ENCODE measurements at regions not wholly inside any gene's neighbourhood (a gene's known extent, or its start where the extent isn't known, plus 50 kb on each side); places are given as distances from the start of the nearest gene placed in this dataset.
"Not testable (repeated sequence)": the region's sequence is repeated elsewhere in the genome, so short reads cannot be mapped to it uniquely, and the experiment has no call there.

GRCh38 chr1:61028136-61028535, 54.2 kb upstream of the NFIA start:
- no peak for DNase-seq (ENCODE audit: low spot score)

GRCh38 chr1:61018068-61018467, 64.3 kb upstream of the NFIA start:
- not testable (repeated sequence) for DNase-seq (ENCODE audit: low spot score)

GRCh38 chr1:61017651-61018050, 64.7 kb upstream of the NFIA start:
- no peak for DNase-seq (ENCODE audit: low spot score)

GRCh38 chr1:61013946-61014667, 68.3 kb upstream of the NFIA start:
- DNase-seq (ENCODE audit: low spot score), result no peak

GRCh38 chr1:61013189-61013945, 69.0 kb upstream of the NFIA start:
- DNase-seq (ENCODE audit: low spot score), result peak; percentile 27

- no peak for DNase-seq (ENCODE audit: low spot score)
These were observed 70.0 kb upstream of the NFIA start for GRCh38 chr1:61012341-61012761.

- DNase-seq (ENCODE audit: low spot score), result no peak
These were observed 70.6 kb upstream of the NFIA start for GRCh38 chr1:61011561-61012263.

- DNase-seq (ENCODE audit: low spot score), result no peak
These were observed 74.6 kb upstream of the NFIA start for GRCh38 chr1:61007534-61008364.

GRCh38 chr1:61005614-61006580, 76.5 kb upstream of the NFIA start:
- DNase-seq (ENCODE audit: low spot score), result peak; percentile 9

GRCh38 chr1:61004262-61005003, 77.9 kb upstream of the NFIA start:
- DNase-seq (ENCODE audit: low spot score), result no peak

- DNase-seq (ENCODE audit: low spot score), result no peak
These were observed 82.0 kb upstream of the NFIA start for GRCh38 chr1:61000327-61000726.

GRCh38 chr1:60998786-60999185, 83.6 kb upstream of the NFIA start:
- no peak for DNase-seq (ENCODE audit: low spot score)

- DNase-seq (ENCODE audit: low spot score), result no peak
These were observed 87.4 kb upstream of the NFIA start for GRCh38 chr1:60994828-60995492.

- no peak for DNase-seq (ENCODE audit: low spot score)
These were observed 88.0 kb upstream of the NFIA start for GRCh38 chr1:60994369-60994768.

GRCh38 chr1:60992165-60992564, 90.2 kb upstream of the NFIA start:
- DNase-seq (ENCODE audit: low spot score), result no peak

GRCh38 chr1:60990714-60991090, 91.7 kb upstream of the NFIA start:
- DNase-seq (ENCODE audit: low spot score), result no peak

GRCh38 chr1:60989749-60990713, 92.3 kb upstream of the NFIA start:
- no peak for DNase-seq (ENCODE audit: low spot score)

GRCh38 chr1:60988891-60989290, 93.5 kb upstream of the NFIA start:
- DNase-seq (ENCODE audit: low spot score), result no peak

Data from cerebellar cortex (tissue), 1 donor.